Transverse colon (tissue), 4 donors: ENCODE measurements at regions not wholly inside any gene's neighbourhood (a gene's known extent, or its start where the extent isn't known, plus 50 kb on each side); places are given as distances from the start of the nearest gene placed in this dataset.
A peak's percentile ranks its signal among the peaks of the same experiment; 100 is the strongest.

ENCODE experiments used
- DNase-seq: peaks from one replicate; pipeline ENCODE4 v3.0.0-alpha.2; 2019
- H3K27ac ChIP-seq, 4 donors: fragments of 200-600 bp; sonication (generic); 2 replicates each; pipeline ENCODE4 v1.5.1; 2016 to 2018; ENCODE audit warnings: inconsistent platforms in 4 of 4
- H3K27me3 ChIP-seq: fragments of 200-600 bp; sonication (generic); 2 replicates; pipeline ENCODE4 v1.5.1; 2017; ENCODE audit warnings: inconsistent platforms
- H3K36me3 ChIP-seq, 4 donors: fragments of 200-600 bp; sonication (generic); 2 replicates each; pipeline ENCODE4 v1.5.1; 2017 to 2019; ENCODE audit warnings: inconsistent platforms in 4 of 4
- H3K4me1 ChIP-seq, 4 donors: fragments of 200-600 bp; sonication (generic); 2 replicates each; pipeline ENCODE4 v1.5.1; 2017 to 2020; ENCODE audit warnings: inconsistent platforms in 4 of 4
- H3K4me3 ChIP-seq, 4 donors: fragments of 200-600 bp; sonication (generic); 1 replicate in 1 of 4; 2 replicates in 3 of 4; pipeline versions ENCODE4 v1.5.1 to v1.6.1; 2017 to 2019; ENCODE audit warnings: inconsistent platforms in 4 of 4
- H3K9me3 ChIP-seq, 2 donors: fragments of 200-600 bp; sonication (generic); 2 replicates each; pipeline ENCODE4 v1.5.1; 2017 to 2019; ENCODE audit warnings: inconsistent platforms in 2 of 2
- EP300 ChIP-seq: sonication (generic); formaldehyde crosslinking; IDR thresholded peaks from one replicate; pipeline ENCODE4 v1.6.1; 2017; ENCODE audit warnings: antibody characterized with exemption, low read depth
- POLR2A ChIP-seq: fragments of 450-650 bp; IDR thresholded peaks from one replicate; pipeline ENCODE4 v1.6.1; 2016; ENCODE audit warnings: antibody characterized with exemption, mild to moderate bottlenecking, moderate library complexity
- POLR2AphosphoS5 ChIP-seq, 3 donors: sonication (generic); formaldehyde crosslinking; IDR thresholded peaks; one replicate each; pipeline ENCODE4 v1.6.1; 2016; ENCODE audit warnings: antibody characterized with exemption in 3 of 3
- WGBS, 2 donors: methylation state at CpG; one replicate each; pipeline ENCODE4 v1.1.5; 2018; ENCODE audit warnings: low coverage in 1 of 2; 5-methylcytosine and 5-hydroxymethylcytosine counted together
- in situ Hi-C, 4 donors: fragments of 200-750 bp; cut with MboI; loops; one replicate each; pipeline versions ENCODE4 v1.15.0 to v1.15.1; 2017; ENCODE audit warnings: low sequenced_read_pairs in 3 of 4, low pct_ligation_motif_present in 1 of 4, low pct_unique_long_range_greater_than_20kb in 1 of 4
- intact Hi-C: fragments of 100-400 bp; cut with DNase I; formaldehyde crosslinking; loops from one replicate; pipeline ENCODE4 v1.15.1; 2023; ENCODE audit warnings: low total_unique reads
- TF ChIP-seq, protein P1 (sequence below), 5 experiments: fragments of 200-600 bp in 3 of 5; fragments of 450-650 bp in 2 of 5; sonication (generic) in 3 of 5; IDR thresholded peaks; 1 replicate in 2 of 5; 2 replicates in 3 of 5; pipeline ENCODE4 v1.5.1; 2016 to 2017; ENCODE audit warnings: antibody characterized with exemption in 5 of 5, inconsistent platforms in 3 of 5, mild to moderate bottlenecking in 2 of 5, moderate library complexity in 1 of 5

DNA sequence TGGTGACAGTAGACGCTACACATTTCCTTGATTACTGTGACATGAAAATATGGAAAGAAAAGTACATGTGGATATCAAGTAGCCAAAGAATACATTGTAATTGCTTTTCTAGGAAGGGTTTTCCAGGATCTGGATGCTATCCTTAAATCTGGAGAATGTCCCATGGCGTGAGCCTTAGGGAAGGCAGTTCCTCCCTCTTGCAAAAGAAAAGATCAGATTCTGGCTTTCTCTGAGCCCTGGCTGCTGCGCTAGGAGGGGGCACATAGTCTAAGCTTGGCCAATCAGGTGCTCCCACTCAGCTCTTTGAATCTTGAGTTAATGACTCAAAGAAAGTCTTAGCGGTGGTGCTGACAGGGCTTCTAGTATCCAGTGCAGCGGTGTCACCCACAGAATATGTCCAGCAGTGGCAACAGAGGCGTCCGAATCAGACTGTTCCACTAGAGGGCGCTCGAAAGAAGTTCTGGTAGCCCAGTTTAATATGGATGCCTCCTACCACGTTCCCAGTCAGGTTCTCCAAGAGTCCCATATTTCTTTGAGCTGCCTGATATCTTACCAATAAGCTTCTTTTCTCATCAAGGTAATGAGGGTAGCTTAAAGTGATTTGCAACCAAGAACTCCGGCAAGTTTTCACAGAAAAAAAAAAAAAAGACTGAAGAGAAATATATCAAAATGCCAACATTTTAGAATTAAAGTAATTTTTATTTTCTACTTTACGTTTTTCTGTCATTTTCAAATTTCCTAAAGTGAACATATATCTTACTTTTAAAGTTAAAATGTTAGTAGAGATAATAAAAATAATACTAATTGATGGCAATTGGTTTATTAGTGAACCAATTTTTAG, 213.4 kb upstream of the S100G start:
- Histone ChIP-seq H3K4me3 (no peak overlapping the region), H3K4me1 (no peaks in the 10 kb centered on the region), H3K27ac (no peak overlapping the region), H3K36me3 (no peaks in the 10 kb centered on the region), H3K27me3 (no peaks in the 10 kb centered on the region), H3K9me3 (no peaks in the 10 kb centered on the region)
- peak; percentile 79 for DNase-seq
- 32 to 63% methylated on average over 4 to 12 of the region's 12 CpGs for WGBS, 2 donors
- intact Hi-C loops (no loop called here), in situ Hi-C loops (loop anchor here (25.0 kb wide), 3 partner anchors 226 to 624 kb away; partner anchors contain the start of gene S100G (in 2 of the 4))
- no peak for TF ChIP-seq POLR2A
- TF ChIP-seq, protein P1, sequence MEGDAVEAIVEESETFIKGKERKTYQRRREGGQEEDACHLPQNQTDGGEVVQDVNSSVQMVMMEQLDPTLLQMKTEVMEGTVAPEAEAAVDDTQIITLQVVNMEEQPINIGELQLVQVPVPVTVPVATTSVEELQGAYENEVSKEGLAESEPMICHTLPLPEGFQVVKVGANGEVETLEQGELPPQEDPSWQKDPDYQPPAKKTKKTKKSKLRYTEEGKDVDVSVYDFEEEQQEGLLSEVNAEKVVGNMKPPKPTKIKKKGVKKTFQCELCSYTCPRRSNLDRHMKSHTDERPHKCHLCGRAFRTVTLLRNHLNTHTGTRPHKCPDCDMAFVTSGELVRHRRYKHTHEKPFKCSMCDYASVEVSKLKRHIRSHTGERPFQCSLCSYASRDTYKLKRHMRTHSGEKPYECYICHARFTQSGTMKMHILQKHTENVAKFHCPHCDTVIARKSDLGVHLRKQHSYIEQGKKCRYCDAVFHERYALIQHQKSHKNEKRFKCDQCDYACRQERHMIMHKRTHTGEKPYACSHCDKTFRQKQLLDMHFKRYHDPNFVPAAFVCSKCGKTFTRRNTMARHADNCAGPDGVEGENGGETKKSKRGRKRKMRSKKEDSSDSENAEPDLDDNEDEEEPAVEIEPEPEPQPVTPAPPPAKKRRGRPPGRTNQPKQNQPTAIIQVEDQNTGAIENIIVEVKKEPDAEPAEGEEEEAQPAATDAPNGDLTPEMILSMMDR (IDR thresholded peaks at IDR 0.05), result peak in 4 of 5 experiments; percentile 29 to 55 (median 50)

DNA sequence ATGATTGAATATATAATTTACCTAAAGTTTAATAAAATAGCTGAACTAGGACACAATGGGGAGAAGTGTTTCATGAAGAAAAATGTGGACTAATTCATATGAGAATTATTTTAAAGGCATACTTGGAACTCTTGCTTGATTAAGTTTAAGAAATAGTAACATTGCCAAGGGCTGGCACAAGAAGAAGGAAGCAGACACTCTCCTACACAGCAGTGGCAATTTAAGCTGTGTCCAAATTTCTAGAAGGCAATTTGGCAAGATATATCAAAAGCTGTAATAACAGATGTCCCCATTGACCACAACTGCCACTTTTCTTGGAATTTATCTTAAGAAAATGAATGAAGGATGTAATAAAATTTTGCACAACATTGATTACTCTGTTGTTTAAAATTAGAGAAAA, 209.5 kb upstream of the S100G start:
- no peaks in the 10 kb centered on the region for H3K27me3 ChIP-seq
- H3K9me3 ChIP-seq, result no peaks in the 10 kb centered on the region
- in situ Hi-C loops, result loop anchor here (25.0 kb wide), 3 partner anchors 222 to 628 kb away; partner anchors contain the start of gene S100G (in 2 of the 4)
- intact Hi-C loops, result no loop called here
- TF ChIP-seq POLR2A (no peak), EP300 (no peak), POLR2AphosphoS5 (IDR thresholded peaks at IDR 0.05) (no peak)
- TF ChIP-seq, protein P1 (IDR thresholded peaks at IDR 0.05), result no peak
- no peaks in the 10 kb centered on the region for H3K36me3 ChIP-seq
- H3K27ac ChIP-seq, result no peak overlapping the region
- no peaks in the 10 kb centered on the region for H3K4me1 ChIP-seq
- H3K4me3 ChIP-seq, result no peak overlapping the region
- DNase-seq, result no peak

DNA sequence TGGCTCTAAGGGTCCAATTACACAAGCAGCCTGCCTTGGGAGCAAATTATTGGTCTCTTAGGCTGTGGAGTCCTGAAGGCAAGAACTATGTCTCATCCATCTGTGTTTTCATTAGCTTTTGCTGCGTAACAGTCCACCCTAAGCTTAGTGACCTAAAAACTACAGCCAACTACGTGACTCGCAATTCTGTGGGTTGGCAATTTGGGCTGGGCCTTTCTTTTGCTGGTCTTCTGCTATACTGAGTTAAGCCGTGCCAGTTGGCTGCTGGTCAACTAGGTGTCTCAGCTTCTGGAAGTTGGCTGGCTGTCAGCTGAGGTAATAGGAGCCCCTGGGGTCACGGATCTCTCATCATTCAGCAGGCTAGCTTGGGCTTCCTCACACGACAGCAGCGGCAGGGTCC, 205.6 kb upstream of the S100G start:
- Histone ChIP-seq H3K27me3 (no peaks in the 10 kb centered on the region), H3K4me3 (no peak overlapping the region), H3K36me3 (no peaks in the 10 kb centered on the region), H3K27ac (no peak overlapping the region), H3K9me3 (no peaks in the 10 kb centered on the region), H3K4me1 (no peaks in the 10 kb centered on the region)
- TF ChIP-seq POLR2A (no peak), EP300 (no peak), POLR2AphosphoS5 (IDR thresholded peaks at IDR 0.05) (no peak)
- TF ChIP-seq, protein P1 (IDR thresholded peaks at IDR 0.05), result no peak
- DNase-seq, result no peak
- in situ Hi-C loops (loop anchor here (25.0 kb wide), 3 partner anchors 218 to 632 kb away; partner anchors contain the start of gene S100G (in 2 of the 4)), intact Hi-C loops (no loop called here)
- WGBS, 2 donors, result 85% methylated on average over 7 of the region's 7 CpGs; no CpG with 5 or more reads in 1 of the 2 donors

DNA sequence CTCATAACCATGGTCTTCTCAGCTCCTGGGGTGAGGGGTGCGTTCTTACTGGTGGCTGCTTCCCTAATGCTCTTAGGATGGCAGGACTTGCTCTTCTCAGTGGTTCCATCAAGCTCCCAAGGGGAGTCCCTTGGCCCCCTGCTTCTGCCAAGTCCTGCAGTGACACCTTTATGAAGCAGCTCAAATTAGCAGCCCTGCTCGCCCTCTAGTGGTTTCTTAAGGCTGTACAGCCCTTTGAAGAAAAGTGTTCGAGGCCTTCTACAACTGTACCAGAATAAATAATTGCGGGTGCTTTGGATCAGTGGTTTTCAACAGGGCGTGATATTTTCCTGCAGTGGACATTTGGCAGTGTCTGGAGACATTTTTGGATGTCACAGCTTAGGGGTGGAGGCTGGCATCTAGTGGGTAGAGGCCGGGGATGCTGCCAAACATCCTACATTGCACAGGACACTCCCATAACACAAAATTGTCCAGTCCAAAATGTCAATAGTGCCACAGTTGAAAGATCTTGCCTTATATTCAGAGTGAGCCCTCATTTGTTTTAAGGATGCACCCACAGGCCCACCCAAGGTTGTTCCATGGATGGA, 204.7 kb upstream of the S100G start:
- Histone ChIP-seq H3K9me3 (no peaks in the 10 kb centered on the region), H3K4me3 (no peak overlapping the region), H3K4me1 (no peaks in the 10 kb centered on the region), H3K36me3 (no peaks in the 10 kb centered on the region), H3K27me3 (no peaks in the 10 kb centered on the region), H3K27ac (no peak overlapping the region)
- DNase-seq, result peak; percentile 20
- TF ChIP-seq POLR2A, result no peak
- TF ChIP-seq, protein P1 (IDR thresholded peaks at IDR 0.05), result peak; percentile 40 to 65 (median 49)
- in situ Hi-C loops, result loop anchor here (25.0 kb wide), 3 partner anchors 217 to 633 kb away; partner anchors contain the start of gene S100G (in 2 of the 4)
- intact Hi-C loops, result no loop called here
- 26% methylated on average over 6 of the region's 6 CpGs; no CpG with 5 or more reads in 1 of the 2 donors for WGBS, 2 donors
